ENCODE measurements at regions not wholly inside any gene's neighbourhood (a gene's known extent, or its start where the extent isn't known, plus 50 kb on each side); places are given as distances from the start of the nearest gene placed in this dataset.

GRCh38 chr3:144645300-144645699 is 673.7 kb downstream of the DIPK2A start:
- no peak for TF ChIP-seq CTCF (conservative IDR thresholded peaks at IDR 0.05; ENCODE audit: low read depth in 2 of 2)
- no peak for TF ChIP-seq EZH2 (IDR thresholded peaks at IDR 0.05; ENCODE audit: low read depth, unreplicated experiment)
- no peak for TF ChIP-seq CREB1 (CRISPR knock-in tag; IDR thresholded peaks at IDR 0.05; ENCODE audit: low read depth)
- TF ChIP-seq POLR2AphosphoS5 (IDR thresholded peaks at IDR 0.05; ENCODE audit: low read depth), result no peak
- TF ChIP-seq EZH2phosphoT487 (IDR thresholded peaks at IDR 0.05; ENCODE audit: unreplicated experiment), result no peak
- no peak for TF ChIP-seq REST (IDR thresholded peaks at IDR 0.05; ENCODE audit: unreplicated experiment)
- no peak for TF ChIP-seq JUNB (IDR thresholded peaks at IDR 0.05; ENCODE audit: unreplicated experiment)
- TF ChIP-seq, protein P1, sequence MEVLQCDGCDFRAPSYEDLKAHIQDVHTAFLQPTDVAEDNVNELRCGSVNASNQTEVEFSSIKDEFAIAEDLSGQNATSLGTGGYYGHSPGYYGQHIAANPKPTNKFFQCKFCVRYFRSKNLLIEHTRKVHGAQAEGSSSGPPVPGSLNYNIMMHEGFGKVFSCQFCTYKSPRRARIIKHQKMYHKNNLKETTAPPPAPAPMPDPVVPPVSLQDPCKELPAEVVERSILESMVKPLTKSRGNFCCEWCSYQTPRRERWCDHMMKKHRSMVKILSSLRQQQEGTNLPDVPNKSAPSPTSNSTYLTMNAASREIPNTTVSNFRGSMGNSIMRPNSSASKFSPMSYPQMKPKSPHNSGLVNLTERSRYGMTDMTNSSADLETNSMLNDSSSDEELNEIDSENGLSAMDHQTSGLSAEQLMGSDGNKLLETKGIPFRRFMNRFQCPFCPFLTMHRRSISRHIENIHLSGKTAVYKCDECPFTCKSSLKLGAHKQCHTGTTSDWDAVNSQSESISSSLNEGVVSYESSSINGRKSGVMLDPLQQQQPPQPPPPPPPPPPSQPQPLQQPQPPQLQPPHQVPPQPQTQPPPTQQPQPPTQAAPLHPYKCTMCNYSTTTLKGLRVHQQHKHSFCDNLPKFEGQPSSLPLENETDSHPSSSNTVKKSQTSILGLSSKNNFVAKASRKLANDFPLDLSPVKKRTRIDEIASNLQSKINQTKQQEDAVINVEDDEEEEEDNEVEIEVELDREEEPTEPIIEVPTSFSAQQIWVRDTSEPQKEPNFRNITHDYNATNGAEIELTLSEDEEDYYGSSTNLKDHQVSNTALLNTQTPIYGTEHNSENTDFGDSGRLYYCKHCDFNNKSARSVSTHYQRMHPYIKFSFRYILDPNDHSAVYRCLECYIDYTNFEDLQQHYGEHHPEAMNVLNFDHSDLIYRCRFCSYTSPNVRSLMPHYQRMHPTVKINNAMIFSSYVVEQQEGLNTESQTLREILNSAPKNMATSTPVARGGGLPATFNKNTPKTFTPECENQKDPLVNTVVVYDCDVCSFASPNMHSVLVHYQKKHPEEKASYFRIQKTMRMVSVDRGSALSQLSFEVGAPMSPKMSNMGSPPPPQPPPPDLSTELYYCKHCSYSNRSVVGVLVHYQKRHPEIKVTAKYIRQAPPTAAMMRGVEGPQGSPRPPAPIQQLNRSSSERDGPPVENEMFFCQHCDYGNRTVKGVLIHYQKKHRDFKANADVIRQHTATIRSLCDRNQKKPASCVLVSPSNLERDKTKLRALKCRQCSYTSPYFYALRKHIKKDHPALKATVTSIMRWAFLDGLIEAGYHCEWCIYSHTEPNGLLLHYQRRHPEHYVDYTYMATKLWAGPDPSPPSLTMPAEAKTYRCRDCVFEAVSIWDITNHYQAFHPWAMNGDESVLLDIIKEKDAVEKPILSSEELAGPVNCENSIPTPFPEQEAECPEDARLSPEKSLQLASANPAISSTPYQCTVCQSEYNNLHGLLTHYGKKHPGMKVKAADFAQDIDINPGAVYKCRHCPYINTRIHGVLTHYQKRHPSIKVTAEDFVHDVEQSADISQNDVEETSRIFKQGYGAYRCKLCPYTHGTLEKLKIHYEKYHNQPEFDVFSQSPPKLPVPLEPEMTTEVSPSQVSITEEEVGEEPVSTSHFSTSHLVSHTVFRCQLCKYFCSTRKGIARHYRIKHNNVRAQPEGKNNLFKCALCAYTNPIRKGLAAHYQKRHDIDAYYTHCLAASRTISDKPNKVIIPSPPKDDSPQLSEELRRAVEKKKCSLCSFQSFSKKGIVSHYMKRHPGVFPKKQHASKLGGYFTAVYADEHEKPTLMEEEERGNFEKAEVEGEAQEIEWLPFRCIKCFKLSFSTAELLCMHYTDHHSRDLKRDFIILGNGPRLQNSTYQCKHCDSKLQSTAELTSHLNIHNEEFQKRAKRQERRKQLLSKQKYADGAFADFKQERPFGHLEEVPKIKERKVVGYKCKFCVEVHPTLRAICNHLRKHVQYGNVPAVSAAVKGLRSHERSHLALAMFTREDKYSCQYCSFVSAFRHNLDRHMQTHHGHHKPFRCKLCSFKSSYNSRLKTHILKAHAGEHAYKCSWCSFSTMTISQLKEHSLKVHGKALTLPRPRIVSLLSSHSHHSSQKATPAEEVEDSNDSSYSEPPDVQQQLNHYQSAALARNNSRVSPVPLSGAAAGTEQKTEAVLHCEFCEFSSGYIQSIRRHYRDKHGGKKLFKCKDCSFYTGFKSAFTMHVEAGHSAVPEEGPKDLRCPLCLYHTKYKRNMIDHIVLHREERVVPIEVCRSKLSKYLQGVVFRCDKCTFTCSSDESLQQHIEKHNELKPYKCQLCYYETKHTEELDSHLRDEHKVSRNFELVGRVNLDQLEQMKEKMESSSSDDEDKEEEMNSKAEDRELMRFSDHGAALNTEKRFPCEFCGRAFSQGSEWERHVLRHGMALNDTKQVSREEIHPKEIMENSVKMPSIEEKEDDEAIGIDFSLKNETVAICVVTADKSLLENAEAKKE (CRISPR knock-in tag; IDR thresholded peaks at IDR 0.05), result peak; percentile 58; the same call in 1 of the 2 replicates
- TF ChIP-seq ETS1 (IDR thresholded peaks at IDR 0.05), result no peak
- no peak for TF ChIP-seq ZNF331 (CRISPR knock-in tag; IDR thresholded peaks at IDR 0.05; ENCODE audit: low read depth)
- no peak for TF ChIP-seq STAT1 (IDR thresholded peaks at IDR 0.05; ENCODE audit: unreplicated experiment)
- TF ChIP-seq NANOG (IDR thresholded peaks at IDR 0.05; ENCODE audit: borderline replicate concordance), result peak; percentile 37; the same call in 1 of the 2 replicates
